HEK293T (cell line): ENCODE measurements at regions not wholly inside any gene's neighbourhood (a gene's known extent, or its start where the extent isn't known, plus 50 kb on each side); places are given as distances from the start of the nearest gene placed in this dataset.

ENCODE experiments used
- BHLHE40 ChIP-seq: fragments of 450-650 bp; IDR thresholded peaks from 2 replicates; pipeline ENCODE4 v1.6.1; 2016; ENCODE audit warnings: mild to moderate bottlenecking, moderate library complexity, borderline replicate concordance
- CTBP1 ChIP-seq: fragments of 450-650 bp; IDR thresholded peaks from 2 replicates; pipeline ENCODE4 v1.6.1; 2016; ENCODE audit warnings: borderline replicate concordance
- ELF4 ChIP-seq: fragments of 450-650 bp; IDR thresholded peaks from 2 replicates; pipeline ENCODE4 v1.6.1; 2017; ENCODE audit warnings: antibody characterized with exemption
- FOXA1 ChIP-seq: fragments of 450-650 bp; IDR thresholded peaks from 2 replicates; pipeline ENCODE4 v1.6.1; 2016; ENCODE audit warnings: mild to moderate bottlenecking
- FOXK2 ChIP-seq: fragments of 450-650 bp; IDR thresholded peaks from 2 replicates; pipeline ENCODE4 v1.6.1; 2016; ENCODE audit warnings: mild to moderate bottlenecking
- FOXM1 ChIP-seq: fragments of 450-650 bp; IDR thresholded peaks from 2 replicates; pipeline ENCODE4 v1.6.1; 2017; ENCODE audit warnings: mild to moderate bottlenecking, borderline replicate concordance
- HDGF ChIP-seq: fragments of 450-650 bp; IDR thresholded peaks from 2 replicates; pipeline ENCODE4 v1.6.1; 2017; ENCODE audit warnings: antibody characterized with exemption, borderline replicate concordance
- LEF1 ChIP-seq: fragments of 450-650 bp; IDR thresholded peaks from 2 replicates; pipeline ENCODE4 v1.6.1; 2017; ENCODE audit warnings: mild to moderate bottlenecking, borderline replicate concordance
- NFRKB ChIP-seq: fragments of 450-650 bp; IDR thresholded peaks from 2 replicates; pipeline ENCODE4 v1.6.1; 2016; ENCODE audit warnings: mild to moderate bottlenecking, moderate library complexity
- PKNOX1 ChIP-seq: fragments of 450-650 bp; IDR thresholded peaks from 2 replicates; pipeline ENCODE4 v1.6.1; 2016
- SP1 ChIP-seq: fragments of 450-650 bp; IDR thresholded peaks from 2 replicates; pipeline ENCODE4 v1.6.1; 2017
- SUZ12 ChIP-seq: fragments of 450-650 bp; IDR thresholded peaks from 2 replicates; pipeline ENCODE4 v1.6.1; 2016; ENCODE audit warnings: mild to moderate bottlenecking
- TARDBP ChIP-seq: fragments of 450-650 bp; IDR thresholded peaks from 2 replicates; pipeline ENCODE4 v1.6.1; 2016

- TF ChIP-seq SUZ12 (no peak), FOXK2 (no peak), SP1 (no peak), FOXM1 (no peak), BHLHE40 (no peak), PKNOX1 (no peak), CTBP1 (no peak), FOXA1 (no peak), HDGF (no peak), TARDBP (no peak), LEF1 (no peak), ELF4 (no peak), NFRKB (no peak)
Observed at GRCh38 chr5:171588790-171589189, 169.3 kb downstream of the FGF18 start.
